ENCODE measurements at regions not wholly inside any gene's neighbourhood (a gene's known extent, or its start where the extent isn't known, plus 50 kb on each side); places are given as distances from the start of the nearest gene placed in this dataset.
"Not testable (repeated sequence)": the region's sequence is repeated elsewhere in the genome, so short reads cannot be mapped to it uniquely, and the experiment has no call there.

- TF ChIP-seq, protein P1, sequence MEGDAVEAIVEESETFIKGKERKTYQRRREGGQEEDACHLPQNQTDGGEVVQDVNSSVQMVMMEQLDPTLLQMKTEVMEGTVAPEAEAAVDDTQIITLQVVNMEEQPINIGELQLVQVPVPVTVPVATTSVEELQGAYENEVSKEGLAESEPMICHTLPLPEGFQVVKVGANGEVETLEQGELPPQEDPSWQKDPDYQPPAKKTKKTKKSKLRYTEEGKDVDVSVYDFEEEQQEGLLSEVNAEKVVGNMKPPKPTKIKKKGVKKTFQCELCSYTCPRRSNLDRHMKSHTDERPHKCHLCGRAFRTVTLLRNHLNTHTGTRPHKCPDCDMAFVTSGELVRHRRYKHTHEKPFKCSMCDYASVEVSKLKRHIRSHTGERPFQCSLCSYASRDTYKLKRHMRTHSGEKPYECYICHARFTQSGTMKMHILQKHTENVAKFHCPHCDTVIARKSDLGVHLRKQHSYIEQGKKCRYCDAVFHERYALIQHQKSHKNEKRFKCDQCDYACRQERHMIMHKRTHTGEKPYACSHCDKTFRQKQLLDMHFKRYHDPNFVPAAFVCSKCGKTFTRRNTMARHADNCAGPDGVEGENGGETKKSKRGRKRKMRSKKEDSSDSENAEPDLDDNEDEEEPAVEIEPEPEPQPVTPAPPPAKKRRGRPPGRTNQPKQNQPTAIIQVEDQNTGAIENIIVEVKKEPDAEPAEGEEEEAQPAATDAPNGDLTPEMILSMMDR (IDR thresholded peaks at IDR 0.05): not testable (repeated sequence)
- not testable (repeated sequence) for TF ChIP-seq POLR2A, POLR2AphosphoS5 (IDR thresholded peaks at IDR 0.05)
Measured at GRCh38 chr2:234351866-234352265, 145.0 kb downstream of the ARL4C start.

All from prostate gland (tissue), 2 donors.